ENCODE measurements at regions not wholly inside any gene's neighbourhood (a gene's known extent, or its start where the extent isn't known, plus 50 kb on each side); places are given as distances from the start of the nearest gene placed in this dataset.

DNA sequence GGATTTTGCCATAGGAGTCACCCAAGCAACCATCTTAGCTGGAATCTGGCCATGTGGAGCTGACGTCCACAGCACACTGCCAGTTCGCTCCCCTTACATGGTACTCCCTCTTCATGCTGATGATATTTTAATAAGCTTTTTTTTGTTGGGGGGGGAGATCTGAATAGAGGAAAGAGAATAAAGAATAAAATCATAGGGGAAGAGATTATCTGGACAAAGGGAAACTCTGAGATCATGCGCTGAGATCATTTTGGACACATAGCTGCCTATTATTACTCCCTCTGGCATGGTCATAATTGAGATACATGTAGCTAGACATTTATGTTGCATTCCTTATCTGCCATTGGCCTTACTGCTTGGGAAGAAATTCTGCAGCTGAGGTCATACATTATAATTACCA lies 282.7 kb downstream of the HTR7 start:
- no peak for TF ChIP-seq POLR2AphosphoS5 (IDR thresholded peaks at IDR 0.05; ENCODE audit: borderline replicate concordance, low read depth, low read length)
- no peak for TF ChIP-seq EZH2 (IDR thresholded peaks at IDR 0.05)
